Liver (tissue), 8 donors: ENCODE measurements at regions not wholly inside any gene's neighbourhood (a gene's known extent, or its start where the extent isn't known, plus 50 kb on each side); places are given as distances from the start of the nearest gene placed in this dataset.

Source experiments
- DNase-seq: peaks from one replicate; pipeline ENCODE4 v3.0.0-alpha.2; 2017; ENCODE audit warnings: low spot score
- H3K27ac ChIP-seq, 2 donors: one replicate each; pipeline ENCODE4 v1.7.0; 2013; ENCODE audit warnings: inconsistent platforms in 2 of 2, low read length in 2 of 2, control low read depth in 1 of 2, low read depth in 1 of 2, mild to moderate bottlenecking in 1 of 2
- H3K27me3 ChIP-seq, 4 donors: one replicate each; pipeline versions ENCODE4 v1.6.1 to v1.7.0; 2013; ENCODE audit warnings: low read length in 3 of 4, inconsistent platforms in 1 of 4, mild to moderate bottlenecking in 1 of 4, moderate library complexity in 1 of 4; ENCODE audit not compliant: control insufficient read depth in 4 of 4, insufficient read depth in 4 of 4
- H3K36me3 ChIP-seq, 4 donors: one replicate each; pipeline versions ENCODE4 v1.6.1 to v1.7.0; 2013; ENCODE audit warnings: low read length in 3 of 4, mild to moderate bottlenecking in 3 of 4, low read depth in 1 of 4, moderate library complexity in 1 of 4; ENCODE audit not compliant: control insufficient read depth in 4 of 4, insufficient read depth in 3 of 4
- H3K4me1 ChIP-seq, 4 donors: one replicate each; pipeline versions ENCODE4 v1.6.1 to v1.7.0; 2013; ENCODE audit warnings: low read length in 3 of 4, mild to moderate bottlenecking in 3 of 4, moderate library complexity in 1 of 4; ENCODE audit not compliant: control insufficient read depth in 4 of 4, insufficient read depth in 4 of 4
- H3K4me3 ChIP-seq, 3 donors: one replicate each; pipeline versions ENCODE4 v1.6.1 to v1.7.0; 2013; ENCODE audit warnings: low read length in 3 of 3, control low read depth in 1 of 3, low read depth in 1 of 3, mild to moderate bottlenecking in 1 of 3
- H3K9ac ChIP-seq, 2 donors: one replicate each; pipeline ENCODE4 v1.7.0; 2013; ENCODE audit warnings: low read length in 2 of 2, mild to moderate bottlenecking in 2 of 2, moderate library complexity in 2 of 2, control low read depth in 1 of 2, low read depth in 1 of 2
- H3K9me3 ChIP-seq, 4 donors: one replicate each; pipeline versions ENCODE4 v1.6.1 to v1.7.0; 2013; ENCODE audit warnings: low read length in 3 of 4; ENCODE audit not compliant: control insufficient read depth in 4 of 4
- ATF3 ChIP-seq: IDR thresholded peaks from 2 replicates; pipeline ENCODE4 v1.6.1; 2016; ENCODE audit warnings: antibody characterized with exemption
- CTCF ChIP-seq: fragments of 150-350 bp; IDR thresholded peaks from 2 replicates; pipeline ENCODE4 v1.5.1; 2017; ENCODE audit warnings: improper control_type of control experiment, low read depth, low read length; ENCODE audit not compliant: missing input control
- EGR1 ChIP-seq, 2 donors: IDR thresholded peaks; 2 replicates each; pipeline ENCODE4 v1.6.1; 2016 to 2018; ENCODE audit warnings: antibody characterized with exemption in 2 of 2, low read depth in 2 of 2
- FOXA1 ChIP-seq: IDR thresholded peaks from 2 replicates; pipeline ENCODE4 v1.6.1; 2016; ENCODE audit warnings: antibody characterized with exemption
- HNF4A ChIP-seq, 2 donors: conservative IDR thresholded peaks; 2 replicates each; pipeline ENCODE4 v1.6.1; 2016; ENCODE audit warnings: antibody characterized with exemption in 2 of 2, mild to moderate bottlenecking in 2 of 2
- HNF4G ChIP-seq: IDR thresholded peaks from 2 replicates; pipeline ENCODE4 v1.6.1; 2016; ENCODE audit warnings: antibody characterized with exemption
- NR2F2 ChIP-seq: IDR thresholded peaks from 2 replicates; pipeline ENCODE4 v1.6.1; 2016; ENCODE audit warnings: antibody characterized with exemption
- RAD21 ChIP-seq, 2 donors: IDR thresholded peaks; 2 replicates each; pipeline ENCODE4 v1.6.1; 2016; ENCODE audit warnings: antibody characterized with exemption in 2 of 2, mild to moderate bottlenecking in 2 of 2
- RXRA ChIP-seq, 2 donors: IDR thresholded peaks; 2 replicates each; pipeline ENCODE4 v1.6.1; 2017 to 2018; ENCODE audit warnings: antibody characterized with exemption in 2 of 2, mild to moderate bottlenecking in 1 of 2
- SP1 ChIP-seq: IDR thresholded peaks from 2 replicates; pipeline ENCODE4 v1.6.1; 2018; ENCODE audit warnings: antibody characterized with exemption, mild to moderate bottlenecking
- YY1 ChIP-seq: IDR thresholded peaks from 2 replicates; pipeline ENCODE4 v1.6.1; 2016; ENCODE audit warnings: antibody characterized with exemption, mild to moderate bottlenecking
- ZBTB33 ChIP-seq: IDR thresholded peaks from 2 replicates; pipeline ENCODE4 v1.6.1; 2016; ENCODE audit warnings: antibody characterized with exemption
- WGBS: extraction: QIAGEN DNeasy Blood & Tissue Kit; methylation state at CpG from one replicate; pipeline ENCODE4 v1.1.7; 2013; 5-methylcytosine and 5-hydroxymethylcytosine counted together
- donor health status: healthy.
- donor health status: healthy.
- donor health status: healthy.
- donor health status: healthy.
- donor health status: healthy.

GRCh38 chr22:44369293-44369661, 56.5 kb upstream of the SHISAL1 start (continued):
- TF ChIP-seq ATF3: no peak
- no peak for TF ChIP-seq RXRA (IDR thresholded peaks at IDR 0.05)
- no peak for TF ChIP-seq HNF4A (conservative IDR thresholded peaks at IDR 0.05)
- TF ChIP-seq SP1: no peak
- no peak for TF ChIP-seq ZBTB33
- no peak for TF ChIP-seq FOXA1
- no peak for TF ChIP-seq YY1
- no peak for TF ChIP-seq EGR1 (IDR thresholded peaks at IDR 0.05; ENCODE audit: low read depth in 2 of 2)

- no peak for DNase-seq
These were observed 56.0 kb upstream of the SHISAL1 start for GRCh38 chr22:44368611-44369292.

More at GRCh38 chr22:44368611-44369292, 56.0 kb upstream of the SHISAL1 start:
- TF ChIP-seq HNF4G: no peak
- TF ChIP-seq ATF3: no peak
- TF ChIP-seq HNF4A (conservative IDR thresholded peaks at IDR 0.05): no peak
- TF ChIP-seq CTCF: no peak
- TF ChIP-seq ZBTB33: no peak
- TF ChIP-seq NR2F2: no peak
- no peak for TF ChIP-seq SP1
- no peak for TF ChIP-seq RAD21 (IDR thresholded peaks at IDR 0.05)
- no peak overlapping the region for H3K27ac ChIP-seq
- H3K27me3 ChIP-seq: no peaks in the 10 kb centered on the region
- no peaks in the 10 kb centered on the region for H3K9me3 ChIP-seq
- H3K4me3 ChIP-seq: no peak overlapping the region
- H3K4me1 ChIP-seq: no peaks in the 10 kb centered on the region
- WGBS: 89% methylated on average over 16 of the region's 16 CpGs
- H3K9ac ChIP-seq: no peak overlapping the region
- no peaks in the 10 kb centered on the region for H3K36me3 ChIP-seq
